Ovary (tissue), 7 donors: ENCODE measurements at regions not wholly inside any gene's neighbourhood (a gene's known extent, or its start where the extent isn't known, plus 50 kb on each side); places are given as distances from the start of the nearest gene placed in this dataset.

Experiments
- DNase-seq, 5 donors: peaks; one replicate each; pipeline ENCODE4 v3.0.0-alpha.2; 2019 to 2020
- H3K27ac ChIP-seq, 2 donors: fragments of 200-600 bp; one replicate each; pipeline versions ENCODE4 v1.5.1 to v1.8.0; 2019 to 2022
- H3K27me3 ChIP-seq: fragments of 200-600 bp; one replicate; pipeline ENCODE4 v1.8.0; 2022
- H3K36me3 ChIP-seq: fragments of 200-600 bp; sonication (generic); one replicate; pipeline ENCODE4 v1.5.1; 2019
- H3K4me1 ChIP-seq: one replicate; pipeline ENCODE4 v1.8.1; 2013; ENCODE audit warnings: mild to moderate bottlenecking, moderate library complexity; ENCODE audit not compliant: insufficient read depth
- H3K4me3 ChIP-seq: fragments of 200-600 bp; sonication (generic); one replicate; pipeline ENCODE4 v1.5.1; 2017
- H3K9me3 ChIP-seq, 2 donors: fragments of 200-600 bp in 1 of 2; sonication (generic) in 1 of 2; one replicate each; pipeline versions ENCODE4 v1.5.1 to v1.8.1; 2013 to 2019; ENCODE audit warnings: mild to moderate bottlenecking in 1 of 2, moderate library complexity in 1 of 2
- CTCF ChIP-seq, 3 donors: fragments of 450-650 bp in 2 of 3; fragments of 200-600 bp in 1 of 3; IDR thresholded peaks; one replicate each; pipeline versions ENCODE4 v1.5.1 to v1.8.0; 2016 to 2022; ENCODE audit warnings: antibody characterized with exemption in 3 of 3, mild to moderate bottlenecking in 1 of 3
- EP300 ChIP-seq: sonication (generic); formaldehyde crosslinking; IDR thresholded peaks from one replicate; pipeline ENCODE4 v1.6.1; 2017; ENCODE audit warnings: antibody characterized with exemption
- POLR2A ChIP-seq: fragments of 450-650 bp; IDR thresholded peaks from one replicate; pipeline ENCODE4 v1.6.1; 2017; ENCODE audit warnings: antibody characterized with exemption, mild to moderate bottlenecking, moderate library complexity
- WGBS, 3 donors: extraction: QIAGEN DNeasy Blood & Tissue Kit in 1 of 3; methylation state at CpG; one replicate each; pipeline versions ENCODE4 v1.1.5 to v1.1.7; 2013 to 2017; 5-methylcytosine and 5-hydroxymethylcytosine counted together
- intact Hi-C, 4 donors: fragments of 100-400 bp; cut with DNase I; formaldehyde crosslinking; loops; one replicate each; pipeline versions ENCODE4 v1.11.0 to v1.15.1; 2022 to 2023
- donor health status: DM: no; HTN: no; CAD: no; lungs with moderate emphysema.
- donor health status: DM: no; HTN: no; CAD: no.
- donor health status: Bipolar disorder and iron deficiency.
- donor health status: DM: no; HTN: no; CAD: no.
- donor health status: DM: yes; HTN: yes; CAD: no.

- no peaks in the 10 kb centered on the region for H3K36me3 ChIP-seq
- no peak overlapping the region for H3K4me3 ChIP-seq
- DNase-seq, result no peak
- 50 to 56% (median 55%) methylated on average over 6 of the region's 6 CpGs for WGBS, 3 donors
- no peaks in the 10 kb centered on the region for H3K4me1 ChIP-seq
- no peak overlapping the region for H3K27ac ChIP-seq
- H3K9me3 ChIP-seq, result no peaks in the 10 kb centered on the region
- H3K27me3 ChIP-seq, result no peaks in the 10 kb centered on the region
- TF ChIP-seq POLR2A, result no peak
- no peak for TF ChIP-seq EP300
- TF ChIP-seq CTCF (IDR thresholded peaks at IDR 0.05), result no peak
- intact Hi-C loops, result no loop called here
Observed at GRCh38 chr4:74858921-74859562, 64.7 kb upstream of the BTC start.

GRCh38 chr4:74855879-74856278, 61.6 kb upstream of the BTC start:
- no peak overlapping the region for H3K27ac ChIP-seq
- no peaks in the 10 kb centered on the region for H3K9me3 ChIP-seq
- no peak overlapping the region for H3K4me3 ChIP-seq
- no peaks in the 10 kb centered on the region for H3K27me3 ChIP-seq
- no peaks in the 10 kb centered on the region for H3K36me3 ChIP-seq
- H3K4me1 ChIP-seq, result no peaks in the 10 kb centered on the region
- WGBS, 3 donors, result 78 to 92% (median 86%) methylated on average over 2 of the region's 2 CpGs
- no peak for TF ChIP-seq CTCF (IDR thresholded peaks at IDR 0.05)
- no peak for TF ChIP-seq POLR2A
- TF ChIP-seq EP300, result no peak
- no peak for DNase-seq
- intact Hi-C loops, result no loop called here

GRCh38 chr4:74848774-74849173, 54.5 kb upstream of the BTC start:
- 91 to 95% (median 94%) methylated on average over 4 of the region's 4 CpGs for WGBS, 3 donors
- no peaks in the 10 kb centered on the region for H3K36me3 ChIP-seq
- no peaks in the 10 kb centered on the region for H3K27me3 ChIP-seq
- H3K9me3 ChIP-seq, result no peaks in the 10 kb centered on the region
- no peak for TF ChIP-seq EP300
- no peak for TF ChIP-seq CTCF (IDR thresholded peaks at IDR 0.05)
- no peak for TF ChIP-seq POLR2A
- no peak overlapping the region for H3K4me3 ChIP-seq
- no peak overlapping the region for H3K27ac ChIP-seq
- no peaks in the 10 kb centered on the region for H3K4me1 ChIP-seq
- intact Hi-C loops, result no loop called here
- DNase-seq, result no peak

GRCh38 chr4:74845834-74846233, 51.5 kb upstream of the BTC start:
- TF ChIP-seq CTCF (IDR thresholded peaks at IDR 0.05) (no peak), POLR2A (no peak), EP300 (no peak)
- Histone ChIP-seq H3K27ac (no peak overlapping the region), H3K36me3 (no peaks in the 10 kb centered on the region), H3K4me3 (no peak overlapping the region), H3K4me1 (no peaks in the 10 kb centered on the region), H3K27me3 (no peaks in the 10 kb centered on the region), H3K9me3 (no peaks in the 10 kb centered on the region)
- no peak for DNase-seq
- 97 to 100% (median 100%) methylated on average over 1 of the region's 1 CpG for WGBS, 3 donors
- intact Hi-C loops, result no loop called here
